ENCODE measurements at regions not wholly inside any gene's neighbourhood (a gene's known extent, or its start where the extent isn't known, plus 50 kb on each side); places are given as distances from the start of the nearest gene placed in this dataset.

- Histone ChIP-seq H3K27me3 (replicated peaks in 1 of 2; ENCODE audit: control insufficient read depth in 2 of 2, insufficient read depth in 2 of 2, low read length in 1 of 2) (no peaks in the 10 kb centered on the region), H4K20me1 (ENCODE audit: control insufficient read depth, insufficient read depth) (no peaks in the 10 kb centered on the region), H3K4me1 (ENCODE audit: control insufficient read depth, insufficient read depth, low read length) (no peaks in the 10 kb centered on the region), H3K27ac (ENCODE audit: control insufficient read depth, insufficient read depth) (no peak overlapping the region), H3K9me3 (replicated peaks; ENCODE audit: control insufficient read depth, insufficient read depth, low read length) (no peaks in the 10 kb centered on the region), H3K79me2 (ENCODE audit: control insufficient read depth, insufficient read depth, low read length) (no peaks in the 10 kb centered on the region), H3K36me3 (ENCODE audit: control insufficient read depth in 2 of 2, insufficient read depth in 2 of 2, low read length in 1 of 2) (no peaks in the 10 kb centered on the region), H3K9ac (ENCODE audit: control insufficient read depth, insufficient read depth, low read length) (no peak overlapping the region), H2AFZ (ENCODE audit: control insufficient read depth, low read depth, low read length) (no peak overlapping the region), H3K4me2 (ENCODE audit: control insufficient read depth, insufficient read depth) (no peak overlapping the region), H3K4me3 (no peak overlapping the region)
- 35% methylated on average over 6 of the region's 7 CpGs for WGBS (ENCODE audit: insufficient coverage, insufficient replicate concordance, low lambda C conversion rate, missing lambda C conversion rate)
- ATAC-seq (no peak), FAIRE-seq (no peak), DNase-seq (ENCODE audit: low read depth, low spot score) (no peak)
- CTCF ChIA-PET = no interaction called here
- SMC1A ChIA-PET (ENCODE audit: uncharacterized antibody, unreplicated experiment) = no interaction called here
- RAD21 ChIA-PET (ENCODE audit: unreplicated experiment) = no interaction called here
- TF ChIP-seq RELB (IDR thresholded peaks at IDR 0.05; ENCODE audit: low read depth) (no peak), JUND (IDR thresholded peaks at IDR 0.05; ENCODE audit: low read depth, low read length) (no peak), PAX8 (IDR thresholded peaks at IDR 0.05) (no peak), NR2C2 (IDR thresholded peaks at IDR 0.05; ENCODE audit: borderline replicate concordance, control insufficient read depth, insufficient read length, low read depth) (no peak), NRF1 (conservative IDR thresholded peaks at IDR 0.05; ENCODE audit: low read depth, low read length) (no peak), ZSCAN29 (IDR thresholded peaks at IDR 0.05) (no peak), BCL3 (IDR thresholded peaks at IDR 0.05; ENCODE audit: borderline replicate concordance, insufficient read depth, low read depth, low read length, poor library complexity, severe bottlenecking) (no peak), SMAD5 (IDR thresholded peaks at IDR 0.05; ENCODE audit: low read depth) (no peak), SUZ12 (IDR thresholded peaks at IDR 0.05; ENCODE audit: unreplicated experiment) (no peak), MYB (IDR thresholded peaks at IDR 0.05; ENCODE audit: borderline replicate concordance, low read depth, low read length) (no peak)
- POLR2A ChIA-PET = no interaction called here
- BruUV-seq (replicated peaks) = no TSS peak
- in situ Hi-C loops (cut with MboI) = no loop called here
- intact Hi-C loops (cut with micrococcal nuclease; ENCODE audit: unreplicated experiment) = no loop called here
Observed at GRCh38 chr10:29784175-29784773, 149.5 kb upstream of the SVIL start.
